Bone marrow (tissue), 2 donors: ENCODE measurements at regions not wholly inside any gene's neighbourhood (a gene's known extent, or its start where the extent isn't known, plus 50 kb on each side); places are given as distances from the start of the nearest gene placed in this dataset.
"Not testable (repeated sequence)": the region's sequence is repeated elsewhere in the genome, so short reads cannot be mapped to it uniquely, and the experiment has no call there.

ENCODE experiments used
- DNase-seq, 2 donors: peaks; one replicate each; lab custom pipeline; 2025; lab: John Stamatoyannopoulos, UW

DNA sequence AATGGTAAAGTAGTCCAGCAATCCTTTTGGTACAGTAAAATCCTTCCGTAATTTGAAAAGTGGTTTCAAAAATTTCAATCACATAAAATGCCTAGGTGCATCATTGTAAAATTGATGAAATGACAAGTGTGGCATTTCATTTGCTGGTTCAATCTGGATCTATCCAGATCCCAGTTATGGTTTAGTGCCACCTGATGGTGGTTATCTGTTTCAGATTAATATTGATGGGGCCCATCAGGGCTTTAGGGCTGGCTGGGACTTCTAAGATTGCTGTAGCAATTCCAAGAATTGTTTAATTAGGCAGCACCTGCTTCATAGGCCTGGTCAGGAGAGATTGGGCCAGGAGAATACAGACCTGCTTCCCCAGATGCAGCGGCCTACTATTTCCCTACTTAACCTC, 55.5 kb upstream of the PIK3C3 start:
- no peak for DNase-seq

DNA sequence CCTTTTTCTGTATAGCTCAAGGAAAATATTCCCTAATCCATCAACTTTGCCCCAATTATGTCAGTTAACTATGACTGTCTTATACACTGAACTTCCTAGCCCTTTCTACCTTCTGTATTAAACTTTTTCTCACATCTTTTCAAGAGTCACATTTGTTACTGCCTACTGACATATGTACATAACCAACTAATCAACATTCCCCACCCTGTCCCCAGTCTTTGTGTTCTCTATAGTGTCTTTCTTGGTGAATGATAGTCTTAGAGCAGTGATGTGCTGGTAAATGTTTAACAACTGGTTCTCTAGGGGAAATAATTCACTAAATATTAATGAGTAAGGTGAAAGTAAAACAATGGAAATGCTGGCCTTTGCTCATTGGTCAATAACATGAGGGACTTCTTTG, 61.6 kb upstream of the PIK3C3 start:
- DNase-seq = no peak

DNA sequence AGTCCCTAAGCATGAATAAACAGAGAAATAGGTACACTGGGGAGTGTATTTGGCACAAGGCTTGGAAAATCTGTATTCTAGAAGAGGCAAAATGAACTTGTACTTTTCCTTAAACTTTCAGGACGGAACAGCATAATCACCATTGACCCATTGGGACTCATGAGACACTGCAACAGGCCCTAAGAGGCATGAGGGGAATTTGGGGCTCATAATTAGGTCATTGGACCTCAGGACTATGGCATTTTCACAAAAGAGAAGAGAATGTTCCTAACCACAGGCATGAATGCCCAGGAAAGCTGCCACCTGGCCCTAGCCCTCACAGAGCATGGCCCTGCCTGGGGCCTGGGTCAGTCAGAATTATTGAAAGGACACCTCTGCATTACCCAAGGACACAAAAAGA, 67.9 kb upstream of the PIK3C3 start:
- DNase-seq = no peak

DNA sequence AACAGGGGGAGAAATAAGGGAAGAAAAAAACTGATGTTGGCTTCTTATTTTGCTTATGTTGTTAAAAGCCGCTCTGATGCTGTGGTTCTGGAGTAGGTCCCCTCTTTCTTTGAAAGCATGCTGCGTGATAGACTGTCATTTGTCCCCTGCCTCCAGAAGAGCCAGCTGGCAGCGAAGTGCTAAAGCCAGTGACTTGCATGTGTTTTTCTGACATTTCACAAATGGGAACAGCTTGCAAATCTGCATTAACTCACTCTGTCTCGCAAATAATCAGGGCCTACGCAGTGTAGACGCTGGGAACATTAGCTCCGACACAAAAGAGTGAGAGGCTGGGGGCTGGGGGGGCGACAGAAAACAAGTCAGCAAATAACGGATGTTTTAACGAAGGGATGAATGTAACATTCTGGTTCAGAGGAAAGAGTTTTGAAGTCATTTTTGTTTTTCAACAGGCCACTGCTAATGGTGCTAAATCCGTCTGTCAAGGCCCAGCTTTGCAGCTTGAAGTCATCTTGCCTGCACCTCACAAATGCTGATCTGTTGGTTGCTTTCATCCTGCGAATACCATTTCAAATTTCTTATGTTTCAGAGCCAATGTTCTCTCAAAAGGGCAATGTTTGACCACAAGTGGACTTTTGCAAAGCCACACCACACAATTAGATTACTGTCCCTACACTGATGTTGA, 68.8 kb upstream of the PIK3C3 start:
- no peak for DNase-seq

DNA sequence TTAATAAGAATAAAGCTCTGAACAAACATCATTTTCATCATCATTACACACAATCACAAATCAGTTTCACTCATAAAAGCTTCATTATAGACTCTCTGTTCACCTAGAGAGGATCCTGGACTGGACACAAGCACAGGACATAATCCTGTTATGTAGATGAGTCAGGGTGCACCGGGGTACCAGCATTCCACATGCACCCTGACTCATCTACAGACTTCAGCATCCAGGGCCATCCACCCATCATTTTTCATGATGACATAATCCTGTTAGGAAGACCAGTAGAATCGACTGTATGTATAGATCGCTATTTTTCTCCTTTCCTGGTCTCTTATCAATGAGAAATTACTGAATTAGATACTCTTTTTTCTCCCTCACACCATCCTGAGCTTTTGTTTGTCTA, 73.7 kb upstream of the PIK3C3 start:
- DNase-seq = no peak

DNA sequence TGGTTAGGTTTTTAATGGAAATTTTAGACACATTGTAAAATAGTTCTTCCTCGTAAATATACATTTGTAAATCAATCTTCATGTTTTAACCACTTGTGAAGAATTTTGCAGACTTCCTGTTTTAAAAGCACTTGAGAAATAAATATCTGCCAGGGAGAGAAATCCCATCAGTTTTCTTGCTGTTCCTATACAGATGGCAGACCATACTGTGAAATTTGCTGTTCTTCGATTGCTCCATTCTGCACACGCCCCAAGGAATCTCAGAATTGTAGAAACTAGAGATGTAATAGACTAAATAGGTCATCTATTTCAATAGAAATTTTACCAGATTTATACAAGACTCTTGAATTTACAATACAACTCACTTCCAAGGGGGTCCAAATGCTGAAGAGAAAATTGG, 75.8 kb upstream of the PIK3C3 start:
- DNase-seq = no peak

DNA sequence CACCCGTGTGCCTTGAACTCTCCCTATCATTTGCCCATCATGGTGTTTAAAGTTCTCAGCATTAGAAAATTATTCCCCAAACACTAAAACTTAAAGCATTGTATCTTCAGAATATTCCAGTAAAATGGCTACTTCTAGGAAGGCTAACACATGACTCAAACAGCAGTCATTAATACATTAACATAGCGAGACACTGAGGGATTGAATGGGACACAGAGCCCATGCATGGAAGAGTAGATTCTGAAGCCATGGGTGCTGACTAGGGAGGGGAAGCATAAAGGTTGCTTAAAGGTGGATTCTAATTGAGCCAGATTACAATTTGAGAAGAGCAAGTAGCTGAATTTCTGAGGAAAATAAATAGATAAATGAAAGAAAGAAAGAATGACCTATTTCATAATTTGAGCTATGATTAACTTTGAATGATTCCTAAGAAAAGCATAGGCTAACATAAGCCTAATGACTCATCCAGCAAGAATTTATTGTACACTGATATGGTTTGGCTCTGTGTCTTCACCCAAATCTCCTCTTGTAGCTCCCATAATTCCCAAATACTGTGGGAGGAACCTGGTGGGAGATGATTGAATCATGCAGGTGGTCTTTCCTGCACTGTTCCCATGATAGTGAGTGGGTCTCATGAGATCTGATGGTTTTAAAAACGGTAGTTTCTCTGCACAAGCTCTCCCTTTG, 79.8 kb upstream of the PIK3C3 start:
- no peak for DNase-seq

DNA sequence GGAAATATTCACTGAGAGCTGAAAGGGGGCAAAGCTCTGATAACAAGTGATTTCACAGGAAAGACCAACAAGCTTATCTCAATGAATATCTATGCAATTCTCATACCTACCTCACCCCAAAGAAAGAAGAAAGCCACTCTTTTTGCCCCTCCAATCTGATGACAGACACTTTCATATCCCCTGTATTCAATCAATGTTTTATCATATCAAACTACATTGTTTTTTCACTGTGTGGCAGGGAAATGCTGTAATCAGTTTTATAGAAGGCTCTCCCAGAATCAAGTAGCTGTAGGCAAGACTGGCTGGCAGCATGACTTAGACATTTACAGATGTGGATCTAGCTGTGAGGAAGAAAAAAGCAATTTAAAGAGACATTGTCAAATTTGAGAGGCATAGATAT, 81.3 kb upstream of the PIK3C3 start:
- no peak for DNase-seq

DNA sequence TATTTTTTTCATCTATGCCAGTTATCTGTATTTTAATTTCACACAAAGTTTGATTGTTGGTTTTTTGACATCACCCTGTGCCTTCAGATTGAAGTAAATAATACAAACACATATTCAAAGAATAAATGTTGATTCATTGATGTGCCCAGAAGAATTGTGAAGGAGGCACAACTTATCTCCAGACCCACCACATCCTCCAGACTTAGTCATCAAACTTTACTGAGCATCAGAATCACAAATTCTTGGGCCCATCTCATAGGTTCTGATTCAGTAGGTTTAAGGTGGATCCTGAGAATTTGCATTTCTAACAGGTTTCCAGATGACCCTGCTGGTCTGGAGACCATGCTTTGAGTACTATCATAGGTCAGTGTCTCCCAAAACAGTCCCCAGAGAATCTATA, 82.8 kb upstream of the PIK3C3 start:
- no peak for DNase-seq

DNA sequence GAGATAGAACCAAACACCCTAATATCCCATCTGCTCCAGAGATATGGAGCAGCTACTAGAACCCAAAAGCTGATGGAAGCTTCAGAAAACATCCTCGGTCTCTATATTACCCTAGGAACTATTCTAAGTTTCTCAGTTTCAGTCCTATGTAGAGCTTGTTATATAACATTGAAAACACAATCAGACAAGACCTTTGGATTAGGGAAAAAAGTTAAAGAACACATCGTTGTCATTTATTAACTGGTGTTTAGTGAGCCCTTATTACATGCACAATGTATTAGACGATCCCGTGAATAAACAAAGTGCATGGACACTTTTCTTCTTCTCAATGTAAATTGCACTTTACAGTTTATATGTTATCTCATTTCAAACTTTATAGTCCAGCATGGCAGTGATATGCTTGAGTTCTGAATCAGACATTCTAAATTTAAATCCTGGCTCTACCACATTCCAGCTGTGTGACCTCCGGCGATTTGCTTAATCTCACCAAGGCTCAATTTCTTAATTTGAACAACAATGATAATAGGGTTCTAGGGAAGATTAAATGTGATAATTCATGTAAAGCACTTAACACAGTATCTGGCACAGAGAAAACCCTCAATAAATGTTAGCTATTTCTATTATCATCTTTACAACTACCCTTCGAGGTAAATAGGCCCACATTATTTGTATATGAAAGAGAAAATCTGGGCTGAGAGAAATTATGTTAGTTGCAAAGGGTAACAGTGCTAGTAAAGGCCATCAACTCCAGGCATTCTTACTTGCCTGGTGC, 83.6 kb upstream of the PIK3C3 start:
- no peak for DNase-seq

DNA sequence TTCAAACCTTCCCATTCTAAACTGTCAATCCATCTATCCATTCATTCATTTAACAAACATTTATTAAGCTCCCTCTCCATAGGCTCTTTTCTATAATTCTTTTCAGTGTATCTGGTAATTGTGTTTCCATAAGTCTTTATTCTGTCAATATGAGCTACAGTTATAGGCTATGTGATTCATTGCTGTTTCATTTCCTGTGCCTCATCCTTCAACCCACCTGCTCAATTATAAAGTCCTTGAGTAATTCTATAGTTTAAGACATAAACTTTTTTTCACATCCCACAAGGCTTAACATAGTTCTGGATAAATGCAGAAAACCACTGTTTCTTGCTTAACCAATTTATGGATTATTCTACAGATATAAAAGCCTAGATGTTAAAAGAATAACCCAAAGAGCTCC, 84.2 kb upstream of the PIK3C3 start:
- DNase-seq = no peak

DNA sequence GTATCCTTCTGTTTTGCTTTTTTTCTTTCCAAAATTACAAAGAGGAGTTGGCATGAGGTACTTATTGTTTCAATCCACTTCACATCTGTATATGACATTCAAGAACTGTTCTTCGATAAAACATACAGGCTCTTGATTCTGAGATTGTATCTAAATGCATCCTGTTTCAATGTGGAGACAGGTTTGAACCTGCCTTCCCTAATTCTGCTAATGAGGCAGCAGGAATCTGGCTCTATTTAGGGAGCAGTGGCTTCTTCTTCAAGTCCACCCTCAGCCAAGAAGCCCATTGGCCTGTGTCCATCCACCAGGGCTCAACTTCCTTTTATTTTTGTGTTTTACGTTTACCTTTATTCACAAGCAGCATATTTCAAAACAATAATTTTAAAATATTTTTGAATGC, 84.8 kb upstream of the PIK3C3 start:
- DNase-seq = no peak

DNA sequence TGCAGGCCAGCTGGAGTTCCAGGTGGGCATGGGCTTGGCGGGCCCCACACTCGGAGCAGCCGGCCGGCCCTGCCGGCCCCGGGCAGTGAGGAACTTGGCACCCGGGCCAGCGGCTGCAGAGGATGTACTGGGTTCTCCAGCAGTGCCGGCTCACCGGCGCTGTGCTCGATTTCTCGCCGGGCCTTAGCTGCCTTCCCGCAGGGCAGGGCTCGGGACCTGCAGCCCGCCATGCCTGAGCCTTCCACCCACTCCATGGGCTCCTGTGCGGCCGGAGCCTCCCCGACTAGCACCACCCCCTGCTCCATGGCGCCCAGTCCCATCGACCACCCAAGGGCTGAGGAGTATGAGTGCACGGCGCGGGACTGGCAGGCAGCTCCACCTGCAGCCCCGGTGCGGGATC, 89.2 kb upstream of the PIK3C3 start:
- DNase-seq = not testable (repeated sequence)

DNA sequence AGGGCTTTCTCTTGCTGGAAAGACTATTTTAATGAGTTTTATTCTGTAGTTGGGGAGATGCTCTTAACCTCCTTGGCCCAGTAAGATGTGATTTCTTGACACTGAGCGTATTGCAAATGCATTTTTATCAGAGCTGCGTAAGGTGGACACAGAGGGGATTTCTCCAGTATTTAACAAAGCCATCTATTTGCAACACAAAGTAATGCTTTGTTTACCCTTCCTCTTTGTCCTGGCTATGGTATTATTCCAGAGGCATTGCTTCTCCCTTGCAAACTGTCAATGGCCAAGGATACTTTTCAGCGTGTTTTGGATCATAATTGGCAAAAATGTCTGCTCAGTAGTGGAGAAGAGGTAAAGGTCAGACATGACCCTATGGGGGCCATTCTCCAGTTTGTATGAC, 90.8 kb upstream of the PIK3C3 start:
- no peak for DNase-seq

DNA sequence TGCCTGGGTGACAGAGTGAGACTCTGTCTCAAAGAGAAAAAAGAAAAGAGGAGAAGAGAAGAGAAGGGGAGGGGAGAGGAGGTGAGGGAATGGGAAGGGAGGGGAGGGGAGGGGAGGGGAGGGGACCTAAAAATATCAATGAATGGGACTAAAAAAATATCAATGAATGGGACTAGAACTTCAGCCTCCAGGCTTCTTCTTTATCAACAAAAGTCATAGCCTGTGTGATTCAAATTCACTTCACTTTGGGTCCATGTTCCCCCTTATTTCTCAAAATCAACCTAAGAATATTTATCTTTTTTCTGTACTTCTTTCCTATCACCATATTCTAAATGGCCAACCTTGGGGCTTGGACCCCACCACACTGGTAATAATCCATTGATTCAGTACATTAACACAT, 92.1 kb upstream of the PIK3C3 start:
- DNase-seq = no peak

DNA sequence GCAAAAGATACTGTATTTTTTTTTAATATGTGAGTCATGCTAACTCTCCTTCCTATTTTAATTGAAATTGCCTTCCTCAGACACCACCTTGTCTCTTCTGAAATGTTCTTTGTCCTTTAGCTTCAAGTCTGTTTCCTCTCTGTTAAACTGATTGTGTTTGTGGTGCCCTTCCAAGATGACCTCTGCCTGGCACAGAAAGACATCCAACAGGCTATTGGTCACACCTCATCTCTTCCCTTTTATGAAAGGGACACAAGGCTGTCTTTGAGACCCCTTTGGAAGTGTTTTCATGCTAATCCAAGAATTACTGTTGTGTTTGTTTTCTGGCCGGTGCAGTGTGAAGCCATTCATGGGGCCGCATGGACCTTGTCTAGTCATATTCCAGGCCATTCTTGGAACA, 94.0 kb upstream of the PIK3C3 start:
- no peak for DNase-seq

DNA sequence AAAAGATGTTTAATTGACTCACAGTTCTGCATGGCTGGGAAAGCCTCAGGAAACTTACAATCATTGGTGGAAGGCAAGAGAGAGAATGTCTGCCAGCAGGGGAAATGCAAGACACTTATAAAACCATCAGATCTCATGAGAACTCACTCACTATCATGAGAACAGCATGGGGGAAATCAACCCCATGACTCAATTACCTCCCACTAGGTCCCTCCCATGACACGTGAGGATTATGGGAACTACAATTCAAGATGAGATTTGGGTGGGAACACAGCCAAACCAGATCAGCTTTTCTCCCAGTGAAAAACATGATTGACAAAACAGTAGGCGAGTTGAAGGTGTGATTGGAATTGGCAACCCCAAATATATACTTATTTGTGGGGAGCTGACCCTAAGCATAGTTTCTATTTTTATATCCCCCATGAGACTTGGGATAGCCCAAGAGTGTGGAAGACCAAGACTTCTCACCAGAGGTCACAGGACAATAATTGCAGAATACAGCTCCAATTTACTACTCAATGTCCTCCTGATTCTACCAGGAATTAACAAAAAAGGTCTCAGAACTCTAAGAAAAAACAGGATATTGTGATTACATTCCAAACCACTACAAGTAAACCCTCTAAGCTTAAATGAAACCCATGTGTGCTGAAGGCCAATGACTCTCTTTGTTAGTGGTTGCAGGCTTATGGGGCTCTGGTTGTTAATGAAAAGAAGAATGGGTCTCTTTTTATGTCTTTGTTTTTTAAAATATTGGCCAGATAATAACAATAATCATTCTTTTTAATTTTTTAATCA, 96.1 kb upstream of the PIK3C3 start:
- DNase-seq = no peak

DNA sequence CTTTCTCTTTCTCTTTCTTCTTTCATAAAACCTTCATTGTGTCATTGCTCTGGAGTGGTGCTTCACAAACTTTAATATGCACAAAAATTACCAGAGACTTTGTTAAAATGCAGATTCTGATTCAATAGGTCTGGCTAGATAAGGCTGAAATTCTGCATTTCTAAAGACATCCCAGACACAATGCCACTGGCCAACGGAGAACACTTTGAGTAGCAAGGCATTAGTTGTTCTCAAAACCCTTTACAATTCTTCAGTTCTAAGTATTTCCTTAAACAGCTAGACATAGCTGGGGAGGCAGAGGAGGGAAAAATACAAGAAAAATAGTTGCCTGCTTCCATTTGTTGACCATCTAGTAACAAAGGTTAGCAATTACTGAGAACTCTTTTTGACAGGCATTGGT, 101.8 kb upstream of the PIK3C3 start:
- DNase-seq = no peak

DNA sequence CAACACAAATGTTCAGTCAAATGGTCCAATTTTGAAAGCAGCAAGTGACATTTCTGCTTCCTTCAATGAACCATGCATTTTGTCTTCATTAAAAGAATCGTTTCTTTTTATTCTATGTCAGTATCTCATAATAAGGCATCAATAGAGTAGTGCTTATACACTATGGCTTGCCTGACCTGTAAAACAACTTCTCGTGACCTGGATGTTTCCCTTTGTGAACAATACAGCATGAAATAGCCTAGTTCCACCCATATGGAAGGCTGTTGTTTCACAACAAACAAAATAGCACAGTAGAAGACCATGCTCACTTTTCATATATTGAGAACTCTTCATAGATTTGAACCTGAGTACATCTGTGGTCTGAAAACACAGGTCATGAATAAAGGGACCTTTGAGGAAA, 104.3 kb upstream of the PIK3C3 start:
- DNase-seq = no peak

DNA sequence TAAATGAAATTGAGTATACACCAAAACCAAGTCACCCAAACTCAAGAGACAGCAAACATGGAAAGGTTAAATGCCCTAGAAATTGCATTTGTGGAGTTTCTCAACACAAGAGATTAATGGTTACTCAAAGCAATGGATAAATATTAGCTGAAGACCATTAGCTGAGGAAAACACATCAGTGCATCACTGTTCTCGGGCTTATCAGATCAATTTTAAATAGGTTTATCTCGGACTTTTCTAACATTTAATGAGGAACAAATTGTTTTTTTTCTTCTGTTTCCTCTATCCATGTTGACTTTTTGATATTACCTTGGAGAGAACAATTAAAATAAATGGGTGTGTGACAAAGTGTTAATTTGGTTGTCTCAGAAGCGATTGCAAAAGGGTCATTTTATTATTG, 105.4 kb upstream of the PIK3C3 start:
- no peak for DNase-seq

DNA sequence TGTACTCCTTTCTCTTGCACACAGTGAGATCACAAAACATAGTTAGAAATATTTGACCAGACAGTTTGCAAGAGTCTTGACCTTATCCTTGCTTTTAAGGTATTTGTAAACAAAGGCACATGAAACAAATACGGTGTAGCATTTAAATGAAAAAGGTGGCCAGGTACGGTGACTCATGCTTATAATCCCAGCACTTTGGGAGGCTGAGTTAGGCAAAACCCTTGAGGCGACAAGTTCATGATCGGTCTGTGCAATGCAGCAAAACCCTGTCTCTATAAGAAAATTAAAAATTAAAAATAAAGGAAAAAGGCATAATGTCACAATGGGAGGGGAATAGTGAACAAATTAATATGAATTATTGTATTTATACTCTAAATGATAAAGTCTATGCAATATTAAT, 109.5 kb upstream of the PIK3C3 start:
- DNase-seq = no peak

DNA sequence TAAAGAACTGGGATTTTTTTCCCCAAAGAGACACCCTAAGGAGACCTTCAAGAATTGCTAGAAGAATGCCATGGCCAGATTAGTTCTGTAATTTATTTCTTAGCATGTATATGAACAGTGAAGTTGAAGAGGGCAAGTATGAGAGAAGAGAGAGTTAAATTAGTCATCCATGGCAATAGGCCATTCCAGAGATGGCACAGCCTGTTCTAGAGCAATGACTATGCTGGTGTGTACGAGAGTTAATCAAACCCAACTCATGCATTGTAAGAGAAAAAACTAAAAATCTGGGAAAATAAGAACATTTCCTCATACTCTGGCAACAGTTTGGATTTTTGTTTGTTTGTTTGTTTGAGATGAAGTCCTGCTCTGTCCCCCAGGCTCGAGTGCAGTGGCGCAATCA, 112.1 kb upstream of the PIK3C3 start:
- DNase-seq = no peak
